HG03095 (cell line): ENCODE measurements at regions not wholly inside any gene's neighbourhood (a gene's known extent, or its start where the extent isn't known, plus 50 kb on each side); places are given as distances from the start of the nearest gene placed in this dataset.

Experiments used
- ATAC-seq: cut with Tn5 transposase; IDR thresholded peaks from one replicate; pipeline ENCODE4 v1.9.1; 2021; ENCODE audit warnings: moderate library complexity; ENCODE audit not compliant: unreplicated experiment

- ATAC-seq: no peak
These were observed 601.1 kb downstream of the USP25 start for GRCh38 chr21:16330908-16331268.

- no peak for ATAC-seq
These were observed 607.5 kb downstream of the USP25 start for GRCh38 chr21:16337266-16337665.

- ATAC-seq: no peak
These were observed 613.1 kb downstream of the USP25 start for GRCh38 chr21:16342932-16343331.

GRCh38 chr21:16343776-16344175 is 614.0 kb downstream of the USP25 start:
- no peak for ATAC-seq

- ATAC-seq: no peak
These were observed 616.0 kb downstream of the USP25 start for GRCh38 chr21:16345757-16346156.

GRCh38 chr21:16347223-16347622 is 617.4 kb downstream of the USP25 start:
- ATAC-seq: no peak

GRCh38 chr21:16353764-16354163 is 624.0 kb downstream of the USP25 start:
- ATAC-seq: no peak

GRCh38 chr21:16357994-16358393 is 628.2 kb downstream of the USP25 start:
- no peak for ATAC-seq

GRCh38 chr21:16358784-16359183 is 629.0 kb downstream of the USP25 start:
- no peak for ATAC-seq

GRCh38 chr21:16363100-16363499 is 633.3 kb downstream of the USP25 start:
- ATAC-seq: no peak

- ATAC-seq: no peak
These were observed 633.7 kb downstream of the USP25 start for GRCh38 chr21:16363518-16363917.

- ATAC-seq: no peak
These were observed 636.4 kb downstream of the USP25 start for GRCh38 chr21:16366207-16366606.

GRCh38 chr21:16367079-16367478 is 637.3 kb downstream of the USP25 start:
- no peak for ATAC-seq

- no peak for ATAC-seq
These were observed 640.4 kb downstream of the USP25 start for GRCh38 chr21:16370186-16370585.

GRCh38 chr21:16372586-16372985 is 642.8 kb downstream of the USP25 start:
- ATAC-seq: no peak

GRCh38 chr21:16376673-16377072 is 646.9 kb downstream of the USP25 start:
- no peak for ATAC-seq

GRCh38 chr21:16377120-16377658 is 647.4 kb downstream of the USP25 start:
- ATAC-seq: no peak

- ATAC-seq: no peak
These were observed 648.1 kb downstream of the USP25 start for GRCh38 chr21:16377857-16378256.

- ATAC-seq: no peak
These were observed 648.7 kb downstream of the USP25 start for GRCh38 chr21:16378525-16378924.

GRCh38 chr21:16388291-16388690 is 658.5 kb downstream of the USP25 start:
- ATAC-seq: no peak

- no peak for ATAC-seq
These were observed 659.3 kb downstream of the USP25 start for GRCh38 chr21:16388911-16389560.

GRCh38 chr21:16389643-16390042 is 659.9 kb downstream of the USP25 start:
- ATAC-seq: no peak

- ATAC-seq: no peak
These were observed 665.5 kb downstream of the USP25 start for GRCh38 chr21:16395285-16395684.
